Lower leg skin (tissue), 3 donors: ENCODE measurements at regions not wholly inside any gene's neighbourhood (a gene's known extent, or its start where the extent isn't known, plus 50 kb on each side); places are given as distances from the start of the nearest gene placed in this dataset.

Experiments used
- POLR2A ChIP-seq, 2 donors: fragments of 450-650 bp; IDR thresholded peaks; one replicate each; pipeline ENCODE4 v1.6.1; 2016 to 2017; ENCODE audit warnings: antibody characterized with exemption in 2 of 2, mild to moderate bottlenecking in 1 of 2, moderate library complexity in 1 of 2
- TF ChIP-seq, protein P1 (sequence below), 3 donors: fragments of 450-650 bp; IDR thresholded peaks; one replicate each; pipeline ENCODE4 v1.5.1; 2016; ENCODE audit warnings: antibody characterized with exemption in 3 of 3, mild to moderate bottlenecking in 3 of 3, moderate library complexity in 2 of 3

DNA sequence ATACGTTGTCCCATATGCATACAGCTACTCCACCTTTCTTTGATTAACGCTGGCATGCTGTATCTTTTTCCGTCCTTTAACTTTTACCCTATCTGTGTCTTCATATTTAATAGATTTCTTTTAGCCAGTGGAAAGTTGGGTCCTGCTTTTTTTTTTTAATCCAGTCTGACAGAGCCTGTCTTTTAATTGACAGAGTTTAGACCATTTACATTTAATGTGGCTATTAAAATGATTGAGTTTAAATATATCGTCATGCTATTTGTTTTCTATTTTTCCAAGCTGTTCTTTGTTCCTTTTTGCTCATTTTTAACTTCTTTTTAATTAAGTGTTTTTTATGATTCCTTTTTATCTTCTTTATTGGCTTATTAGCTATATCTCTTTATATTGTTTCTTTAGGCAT lies 217.6 kb upstream of the NEBL start:
- no peak for TF ChIP-seq POLR2A (IDR thresholded peaks at IDR 0.05)
- TF ChIP-seq, protein P1, sequence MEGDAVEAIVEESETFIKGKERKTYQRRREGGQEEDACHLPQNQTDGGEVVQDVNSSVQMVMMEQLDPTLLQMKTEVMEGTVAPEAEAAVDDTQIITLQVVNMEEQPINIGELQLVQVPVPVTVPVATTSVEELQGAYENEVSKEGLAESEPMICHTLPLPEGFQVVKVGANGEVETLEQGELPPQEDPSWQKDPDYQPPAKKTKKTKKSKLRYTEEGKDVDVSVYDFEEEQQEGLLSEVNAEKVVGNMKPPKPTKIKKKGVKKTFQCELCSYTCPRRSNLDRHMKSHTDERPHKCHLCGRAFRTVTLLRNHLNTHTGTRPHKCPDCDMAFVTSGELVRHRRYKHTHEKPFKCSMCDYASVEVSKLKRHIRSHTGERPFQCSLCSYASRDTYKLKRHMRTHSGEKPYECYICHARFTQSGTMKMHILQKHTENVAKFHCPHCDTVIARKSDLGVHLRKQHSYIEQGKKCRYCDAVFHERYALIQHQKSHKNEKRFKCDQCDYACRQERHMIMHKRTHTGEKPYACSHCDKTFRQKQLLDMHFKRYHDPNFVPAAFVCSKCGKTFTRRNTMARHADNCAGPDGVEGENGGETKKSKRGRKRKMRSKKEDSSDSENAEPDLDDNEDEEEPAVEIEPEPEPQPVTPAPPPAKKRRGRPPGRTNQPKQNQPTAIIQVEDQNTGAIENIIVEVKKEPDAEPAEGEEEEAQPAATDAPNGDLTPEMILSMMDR (IDR thresholded peaks at IDR 0.05): no peak
